HepG2 (cell line): ENCODE measurements at regions not wholly inside any gene's neighbourhood (a gene's known extent, or its start where the extent isn't known, plus 50 kb on each side); places are given as distances from the start of the nearest gene placed in this dataset.
A peak's percentile ranks its signal among the peaks of the same experiment; 100 is the strongest.

ENCODE experiments used
- ATAC-seq: fragments of 200-7000 bp; cut with Tn5 transposase; 3 replicates; pipeline ENCODE4 v1.9.1; 2020; ENCODE audit warnings: mild to moderate bottlenecking, moderate library complexity
- BruUV-seq: library from RNA; stranded (reverse); fragments of 400-500 nt; replicated peaks from 2 replicates; lab custom pipeline; 2021; lab: Mats Ljungman, UMichigan
- CTCF ChIA-PET: fragments of 300-600 bp; formaldehyde crosslinking; extraction: SDS; loops from one replicate; lab custom pipeline; 2021; ENCODE audit warnings: low total read pairs, inconsistent platforms, low intra/inter-chr PET ratio; lab: Yijun Ruan, JAX
- POLR2A ChIA-PET: fragments of 350-600 bp; sonication (Branson Sonifier 250); formaldehyde crosslinking; loops from one replicate; lab custom pipeline; 2020; ENCODE audit warnings: antibody characterized with exemption, inconsistent platforms; lab: Yijun Ruan, JAX
- DNase-seq: peaks from one replicate; pipeline ENCODE4 v3.0.0-alpha.2; 2015; ENCODE audit warnings: low spot score
- FAIRE-seq: peaks from 3 replicates; lab custom pipeline; 2011; peaks lifted over from hg19 to GRCh38; lab: Jason Lieb, UNC
- H2AFZ ChIP-seq: one replicate; pipeline ENCODE4 v1.6.1; 2011; ENCODE audit warnings: low read length, inconsistent platforms
- H3K27ac ChIP-seq: fragments of 300-600 bp; 3 replicates; pipeline ENCODE4 v1.8.0; 2011; ENCODE audit warnings: mixed run types, mild to moderate bottlenecking, mixed read lengths, low read length, inconsistent platforms; ENCODE audit not compliant: insufficient read depth; ENCODE audit errors: extremely low read length
- H3K27me3 ChIP-seq, 2 experiments: fragments of 200-600 bp in 1 of 2; 2 replicates in 1 of 2; 3 replicates in 1 of 2; pipeline versions ENCODE4 v1.6.0 to v1.8.0; 2011; ENCODE audit warnings: low read length in 2 of 2, mild to moderate bottlenecking in 2 of 2, moderate library complexity in 2 of 2, inconsistent platforms in 1 of 2; ENCODE audit not compliant: insufficient read depth in 2 of 2, control insufficient read depth in 1 of 2
- H3K36me3 ChIP-seq, 2 experiments: fragments of 200-600 bp in 1 of 2; replicated peaks in 1 of 2; 2 replicates in 1 of 2; 3 replicates in 1 of 2; pipeline versions ENCODE4 v1.5.1 to v1.8.0; 2011; ENCODE audit warnings: low read length in 2 of 2, inconsistent platforms in 1 of 2; ENCODE audit not compliant: insufficient read depth in 2 of 2, control insufficient read depth in 1 of 2
- H3K4me1 ChIP-seq: 2 replicates; pipeline ENCODE4 v1.5.1; 2012; ENCODE audit warnings: low read length, inconsistent platforms; ENCODE audit not compliant: insufficient read depth
- H3K4me2 ChIP-seq: 2 replicates; pipeline ENCODE4 v1.6.0; 2011; ENCODE audit warnings: low read depth, low read length, inconsistent platforms
- H3K4me3 ChIP-seq, 3 experiments: fragments of 200-600 bp in 1 of 3; sonication (generic), shearing (Covaris generic) in 1 of 3; replicated peaks in 1 of 3; 2 replicates each; pipeline ENCODE4 v1.5.1; 2011 to 2016; ENCODE audit warnings: low read length in 3 of 3, inconsistent platforms in 2 of 3, low read depth in 2 of 3, mild to moderate bottlenecking in 2 of 3, control low read depth in 1 of 3, mixed read lengths in 1 of 3; ENCODE audit not compliant: insufficient read depth in 1 of 3
- H3K79me2 ChIP-seq: one replicate; pipeline ENCODE4 v1.6.1; 2011; ENCODE audit warnings: low read length, inconsistent platforms; ENCODE audit not compliant: insufficient read depth
- H3K9ac ChIP-seq: 2 replicates; pipeline ENCODE4 v1.6.0; 2011; ENCODE audit warnings: mild to moderate bottlenecking, low read depth, low read length, inconsistent platforms; ENCODE audit not compliant: insufficient read depth
- H3K9me3 ChIP-seq: 2 replicates; pipeline ENCODE4 v1.5.1; 2012; ENCODE audit warnings: mild to moderate bottlenecking, low read length
- H4K20me1 ChIP-seq: 2 replicates; pipeline ENCODE4 v1.6.0; 2011; ENCODE audit warnings: inconsistent platforms, mild to moderate bottlenecking, low read length, moderate library complexity; ENCODE audit not compliant: insufficient read depth
- AHR ChIP-seq: IDR thresholded peaks from 2 replicates; pipeline ENCODE4 v1.6.1; 2018; ENCODE audit warnings: missing genetic modification reagents, missing compliant biosample characterization
- CEBPB ChIP-seq: IDR thresholded peaks from 2 replicates; pipeline ENCODE4 v1.6.1; 2011; ENCODE audit warnings: low read depth, low read length, improper control_type of control experiment, borderline replicate concordance
- CENPT ChIP-seq: sonication (generic); formaldehyde crosslinking; IDR thresholded peaks from 2 replicates; pipeline ENCODE4 v1.8.0; 2022; ENCODE audit warnings: low read depth, mild to moderate bottlenecking, moderate library complexity, missing genetic modification reagents
- GATAD2A ChIP-seq: IDR thresholded peaks from 2 replicates; pipeline ENCODE4 v1.6.1; 2016
- GLI4 ChIP-seq: sonication (generic); formaldehyde crosslinking; IDR thresholded peaks from 2 replicates; pipeline ENCODE4 v1.5.1; 2020; ENCODE audit warnings: missing genetic modification reagents, mild to moderate bottlenecking, moderate library complexity, borderline replicate concordance
- KDM2A ChIP-seq: sonication (generic); formaldehyde crosslinking; IDR thresholded peaks from 2 replicates; pipeline ENCODE4 v1.4.0; 2020; ENCODE audit warnings: low read depth, missing genetic modification reagents, borderline replicate concordance
- RBFOX2 ChIP-seq: fragments of 200-400 bp; formaldehyde crosslinking; IDR thresholded peaks from 2 replicates; pipeline ENCODE4 v1.6.1; 2017; ENCODE audit warnings: low read depth, mild to moderate bottlenecking, low read length
- ZNF703 ChIP-seq: sonication (generic); formaldehyde crosslinking; IDR thresholded peaks from 2 replicates; pipeline ENCODE4 v1.5.1; 2020; ENCODE audit warnings: missing genetic modification reagents, mild to moderate bottlenecking, moderate library complexity, borderline replicate concordance
- ZSCAN9 ChIP-seq: IDR thresholded peaks from 2 replicates; pipeline ENCODE4 v1.6.1; 2016; ENCODE audit warnings: borderline replicate concordance
- WGBS: methylation state at CpG from one replicate; pipeline ENCODE4 v1.1.6; 2017; ENCODE audit warnings: low lambda C conversion rate; 5-methylcytosine and 5-hydroxymethylcytosine counted together
- in situ Hi-C: cut with HindIII; loops from 2 replicates; pipeline ENCODE4 v1.10.0; 2017; ENCODE audit warnings: low pct_unique_long_range_greater_than_20kb; ENCODE audit not compliant: extremely low pct_ligation_motif_present
- intact Hi-C: fragments of 100-400 bp; cut with micrococcal nuclease; formaldehyde crosslinking; loops from one replicate; pipeline ENCODE4 v1.10.0; 2022; ENCODE audit not compliant: unreplicated experiment
- TF ChIP-seq, protein P1 (sequence below): sonication (generic); formaldehyde crosslinking; IDR thresholded peaks from 2 replicates; pipeline ENCODE4 v1.4.0; 2020; ENCODE audit warnings: low read depth, mild to moderate bottlenecking, missing genetic modification reagents

DNA sequence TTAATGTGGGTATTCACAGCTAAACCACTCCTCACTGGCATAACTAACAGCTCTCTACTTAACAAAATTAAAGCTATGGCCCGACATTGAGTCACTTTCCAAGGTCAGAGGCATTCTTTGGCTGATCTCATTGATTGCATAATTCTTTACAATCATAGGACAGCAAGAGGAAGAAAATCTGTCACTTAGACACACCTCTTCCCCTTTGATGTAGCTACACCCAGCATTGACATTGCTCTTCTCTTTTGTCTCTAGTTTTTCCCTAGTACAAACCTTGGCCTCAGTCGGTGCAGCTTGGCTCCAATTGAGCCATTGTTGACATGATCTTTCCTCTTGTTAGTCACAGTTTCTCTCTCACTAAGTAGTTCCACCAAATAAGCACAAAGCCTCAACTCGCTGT is 313.3 kb upstream of the ACTRT1 start:
- no peaks in the 10 kb centered on the region for H3K27me3 ChIP-seq
- TF ChIP-seq CEBPB (0 out of 2 replicates have a peak, but pooled peaks have one; percentile 32), GLI4 (CRISPR knock-in tag) (no peak)
- no peaks in the 10 kb centered on the region for H3K79me2 ChIP-seq
- H3K36me3 ChIP-seq = no peaks in the 10 kb centered on the region
- CTCF ChIA-PET = no interaction called here
- H3K4me3 ChIP-seq = no peak overlapping the region
- in situ Hi-C loops = no loop called here
- no peak overlapping the region for H3K27ac ChIP-seq
- intact Hi-C loops = no loop called here
- H3K4me2 ChIP-seq = no peak overlapping the region
- WGBS = 24% methylated on average over 3 of the region's 3 CpGs
- no peaks in the 10 kb centered on the region for H4K20me1 ChIP-seq
- POLR2A ChIA-PET = no interaction called here
- ATAC-seq = no peak
- DNase-seq = peak; percentile 4
- no peak overlapping the region for H2AFZ ChIP-seq
- no TSS peak for BruUV-seq
- no peak overlapping the region for H3K9ac ChIP-seq
- no peaks in the 10 kb centered on the region for H3K9me3 ChIP-seq
- H3K4me1 ChIP-seq = no peaks in the 10 kb centered on the region
- FAIRE-seq = no peak

DNA sequence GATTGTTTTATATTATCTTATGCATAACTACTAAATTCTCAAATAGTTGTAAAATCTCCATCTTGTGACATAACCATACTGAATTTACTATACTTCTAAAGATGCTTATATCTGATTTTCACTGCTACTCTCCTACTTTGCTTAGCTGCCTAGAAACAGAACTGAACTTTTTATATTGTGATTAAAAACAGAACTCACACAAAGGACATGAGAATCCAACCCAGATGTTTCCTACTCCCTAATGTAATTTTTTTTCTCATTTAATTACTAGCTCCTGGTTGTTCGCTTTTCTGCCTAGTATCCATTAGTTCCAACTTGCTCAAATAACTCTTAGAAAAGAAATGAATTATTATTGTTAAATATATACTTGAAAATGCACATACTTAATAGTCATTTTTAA is 283.5 kb upstream of the ACTRT1 start:
- in situ Hi-C loops = no loop called here
- no peak for FAIRE-seq
- POLR2A ChIA-PET = no interaction called here
- TF ChIP-seq KDM2A (no peak), RBFOX2 (no peak), AHR (no peak), CENPT (CRISPR knock-in tag) (no peak), ZNF703 (CRISPR knock-in tag) (no peak), GATAD2A (CRISPR knock-in tag) (no peak), ZSCAN9 (no peak)
- TF ChIP-seq, protein P1, sequence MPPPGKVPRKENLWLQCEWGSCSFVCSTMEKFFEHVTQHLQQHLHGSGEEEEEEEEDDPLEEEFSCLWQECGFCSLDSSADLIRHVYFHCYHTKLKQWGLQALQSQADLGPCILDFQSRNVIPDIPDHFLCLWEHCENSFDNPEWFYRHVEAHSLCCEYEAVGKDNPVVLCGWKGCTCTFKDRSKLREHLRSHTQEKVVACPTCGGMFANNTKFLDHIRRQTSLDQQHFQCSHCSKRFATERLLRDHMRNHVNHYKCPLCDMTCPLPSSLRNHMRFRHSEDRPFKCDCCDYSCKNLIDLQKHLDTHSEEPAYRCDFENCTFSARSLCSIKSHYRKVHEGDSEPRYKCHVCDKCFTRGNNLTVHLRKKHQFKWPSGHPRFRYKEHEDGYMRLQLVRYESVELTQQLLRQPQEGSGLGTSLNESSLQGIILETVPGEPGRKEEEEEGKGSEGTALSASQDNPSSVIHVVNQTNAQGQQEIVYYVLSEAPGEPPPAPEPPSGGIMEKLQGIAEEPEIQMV (CRISPR knock-in tag) = no peak

More for the DNA sequence above, 283.5 kb upstream of the ACTRT1 start:
- ATAC-seq = no peak
- BruUV-seq = no TSS peak
- Histone ChIP-seq H3K27ac (no peak overlapping the region), H3K4me1 (no peaks in the 10 kb centered on the region), H3K79me2 (no peaks in the 10 kb centered on the region), H3K9me3 (no peaks in the 10 kb centered on the region), H3K4me3 (no peak overlapping the region), H3K36me3 (no peaks in the 10 kb centered on the region), H3K9ac (no peak overlapping the region), H3K27me3 (no peaks in the 10 kb centered on the region), H4K20me1 (no peaks in the 10 kb centered on the region), H3K4me2 (no peak overlapping the region), H2AFZ (no peak overlapping the region)
- no peak for DNase-seq
- CTCF ChIA-PET = no interaction called here
- WGBS = 7% methylated on average over 1 of the region's 1 CpG
- intact Hi-C loops = no loop called here
